Ectodermal cell (in vitro differentiated cells): ENCODE measurements at regions not wholly inside any gene's neighbourhood (a gene's known extent, or its start where the extent isn't known, plus 50 kb on each side); places are given as distances from the start of the nearest gene placed in this dataset.
"Not testable (repeated sequence)": the region's sequence is repeated elsewhere in the genome, so short reads cannot be mapped to it uniquely, and the experiment has no call there.

Source experiments
- H3K27ac ChIP-seq: 2 replicates; pipeline ENCODE4 v1.7.0; 2013; ENCODE audit warnings: mild to moderate bottlenecking, low read depth, low read length; ENCODE audit not compliant: insufficient read depth, poor library complexity, severe bottlenecking
- H3K27me3 ChIP-seq: 2 replicates; pipeline ENCODE4 v1.7.0; 2013; ENCODE audit warnings: mild to moderate bottlenecking, low read length; ENCODE audit not compliant: insufficient read depth, control insufficient read depth, poor library complexity, severe bottlenecking
- H3K36me3 ChIP-seq: one replicate; pipeline ENCODE4 v1.7.0; 2013; ENCODE audit warnings: low read length; ENCODE audit not compliant: control insufficient read depth, insufficient read depth
- H3K4me1 ChIP-seq: one replicate; pipeline ENCODE4 v1.7.0; 2013; ENCODE audit warnings: low read length; ENCODE audit not compliant: control insufficient read depth, insufficient read depth
- H3K4me3 ChIP-seq: 2 replicates; pipeline ENCODE4 v1.7.0; 2013; ENCODE audit warnings: low read depth, low read length, control low read depth; ENCODE audit not compliant: insufficient read depth
- H3K9me3 ChIP-seq: 2 replicates; pipeline ENCODE4 v1.7.0; 2013; ENCODE audit warnings: mild to moderate bottlenecking, low read length, moderate library complexity; ENCODE audit not compliant: control insufficient read depth
- WGBS, 2 experiments: methylation state at CpG; one replicate each; pipeline ENCODE4 v1.1.7; 2013; ENCODE audit warnings: missing lambda C conversion rate in 2 of 2; 5-methylcytosine and 5-hydroxymethylcytosine counted together

DNA sequence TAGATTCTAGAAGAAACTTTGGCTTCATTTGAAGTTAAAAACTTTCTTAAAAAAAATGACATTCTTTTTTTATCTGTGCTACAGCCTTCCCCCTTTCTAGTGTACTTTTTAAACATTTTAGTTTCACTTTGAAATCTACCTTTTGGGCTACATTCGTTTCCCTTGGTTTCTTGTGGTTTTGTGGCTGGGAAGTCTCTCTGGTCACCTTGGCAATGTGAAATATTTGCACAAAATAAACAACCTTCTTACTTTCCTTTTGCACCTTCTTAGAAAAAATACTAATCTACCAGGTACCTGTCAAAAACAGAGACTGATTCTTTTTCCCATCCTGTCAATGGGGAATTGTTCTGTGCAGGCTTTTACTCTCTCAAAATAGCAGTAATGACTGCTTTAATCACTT lies 350.2 kb downstream of the GATA3 start:
- no peak overlapping the region for H3K4me3 ChIP-seq
- 79% methylated on average over 1 of the region's 1 CpG; no CpG with 5 or more reads in 1 of the 2 experiments for WGBS, 2 experiments
- H3K27ac ChIP-seq = no peak overlapping the region
- H3K4me1 ChIP-seq = peaks cover 20% of the 10 kb centered on the region
- H3K9me3 ChIP-seq = no peaks in the 10 kb centered on the region
- no peaks in the 10 kb centered on the region for H3K27me3 ChIP-seq
- no peaks in the 10 kb centered on the region for H3K36me3 ChIP-seq

DNA sequence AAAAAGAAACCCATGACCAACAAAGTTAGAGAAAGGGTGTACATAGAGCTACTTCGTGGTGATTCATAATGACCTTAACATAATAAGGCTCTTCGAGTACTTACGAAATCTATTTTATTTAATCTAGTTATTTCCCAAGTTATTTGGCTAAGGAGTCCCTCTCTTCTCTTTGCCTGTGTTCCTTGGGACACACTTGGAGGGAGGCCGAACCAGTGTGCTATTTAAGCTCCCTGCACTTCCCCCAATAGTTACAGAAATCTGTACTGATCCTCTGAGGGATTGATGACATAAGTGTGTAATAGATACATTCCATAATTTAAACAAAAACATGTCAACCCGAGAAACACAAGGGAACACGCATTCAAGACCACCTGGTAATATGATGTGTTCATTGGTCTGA lies 351.1 kb downstream of the GATA3 start:
- Histone ChIP-seq H3K4me3 (no peak overlapping the region), H3K36me3 (no peaks in the 10 kb centered on the region), H3K27me3 (no peaks in the 10 kb centered on the region), H3K27ac (no peak overlapping the region), H3K4me1 (peaks cover 20% of the 10 kb centered on the region), H3K9me3 (no peaks in the 10 kb centered on the region)
- 33 to 73% methylated on average over 1 to 5 of the region's 6 CpGs for WGBS, 2 experiments

DNA sequence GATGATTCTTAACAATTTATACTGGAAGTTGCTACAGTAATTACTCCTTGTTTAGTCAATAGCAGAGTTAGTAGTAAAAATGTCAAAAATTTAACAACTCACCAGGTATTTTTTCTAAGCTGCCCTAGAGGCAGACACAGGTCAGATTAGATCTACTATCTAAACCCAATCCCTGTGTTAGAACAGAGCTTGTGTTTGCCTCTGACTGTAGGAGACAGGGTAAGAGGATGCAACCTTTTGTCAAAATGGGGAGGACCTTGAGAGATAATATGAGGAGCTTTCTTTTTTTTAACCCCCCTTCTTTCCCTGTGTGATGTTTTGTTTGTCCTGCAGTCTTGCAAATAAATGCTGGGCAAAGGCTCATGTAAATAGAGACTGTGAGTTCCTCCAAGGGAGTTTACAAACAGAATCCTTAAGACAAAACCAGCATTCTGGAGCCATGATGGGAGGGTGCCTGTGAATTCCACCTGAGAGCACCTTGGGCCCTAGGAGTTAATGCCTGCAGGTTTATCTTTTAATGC lies 353.1 kb downstream of the GATA3 start:
- no peaks in the 10 kb centered on the region for H3K9me3 ChIP-seq
- no peaks in the 10 kb centered on the region for H3K36me3 ChIP-seq
- H3K4me1 ChIP-seq = peaks cover 20% of the 10 kb centered on the region
- H3K4me3 ChIP-seq = no peak overlapping the region
- H3K27me3 ChIP-seq = no peaks in the 10 kb centered on the region
- H3K27ac ChIP-seq = no peak overlapping the region

DNA sequence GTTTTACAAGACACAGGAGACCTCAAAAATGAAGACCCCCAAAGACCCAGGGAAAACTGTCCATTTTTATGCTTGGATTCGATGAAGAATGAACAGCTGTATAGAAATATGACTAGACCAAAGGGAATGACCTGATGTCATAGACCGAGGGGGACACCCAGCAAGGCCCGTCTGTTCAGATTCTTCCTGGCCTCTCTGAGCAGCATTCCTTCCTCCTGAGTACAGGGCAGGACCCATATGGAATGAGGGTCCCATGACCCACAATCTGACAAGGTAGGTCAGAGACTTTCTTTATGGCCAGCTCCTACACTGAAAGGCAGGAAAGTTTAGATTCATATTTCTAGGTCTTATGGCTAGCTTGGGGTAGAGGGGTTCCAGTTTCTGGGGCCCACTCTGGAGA lies 356.0 kb downstream of the GATA3 start:
- no peaks in the 10 kb centered on the region for H3K27me3 ChIP-seq
- H3K4me3 ChIP-seq = no peak overlapping the region
- H3K36me3 ChIP-seq = no peaks in the 10 kb centered on the region
- no peaks in the 10 kb centered on the region for H3K4me1 ChIP-seq
- 91 to 93% methylated on average over 3 of the region's 3 CpGs for WGBS, 2 experiments
- H3K9me3 ChIP-seq = no peaks in the 10 kb centered on the region
- no peak overlapping the region for H3K27ac ChIP-seq

DNA sequence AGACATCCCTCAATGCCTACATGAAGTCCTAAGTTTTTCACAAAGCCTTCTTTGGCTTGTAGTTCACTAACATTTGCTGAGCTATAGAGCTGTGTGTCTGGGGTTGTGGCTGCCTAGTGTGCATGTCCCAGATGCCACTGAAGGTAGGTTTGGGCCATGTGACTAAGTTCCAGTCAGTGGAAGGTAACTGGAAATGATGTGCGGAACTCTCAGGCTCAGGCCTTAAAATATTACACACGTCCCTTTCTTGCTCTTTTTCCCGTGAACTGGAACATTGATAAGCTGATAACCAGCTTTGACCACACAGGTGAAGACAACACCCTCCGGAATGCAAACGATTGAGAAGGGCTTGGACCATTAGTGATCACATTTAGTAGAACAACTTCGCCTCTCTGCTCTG lies 358.1 kb downstream of the GATA3 start:
- Histone ChIP-seq H3K4me3 (no peak overlapping the region), H3K4me1 (no peaks in the 10 kb centered on the region), H3K9me3 (no peaks in the 10 kb centered on the region), H3K27ac (no peak overlapping the region), H3K36me3 (no peaks in the 10 kb centered on the region), H3K27me3 (no peaks in the 10 kb centered on the region)
- WGBS, 2 experiments = 88 to 94% methylated on average over 6 of the region's 6 CpGs

DNA sequence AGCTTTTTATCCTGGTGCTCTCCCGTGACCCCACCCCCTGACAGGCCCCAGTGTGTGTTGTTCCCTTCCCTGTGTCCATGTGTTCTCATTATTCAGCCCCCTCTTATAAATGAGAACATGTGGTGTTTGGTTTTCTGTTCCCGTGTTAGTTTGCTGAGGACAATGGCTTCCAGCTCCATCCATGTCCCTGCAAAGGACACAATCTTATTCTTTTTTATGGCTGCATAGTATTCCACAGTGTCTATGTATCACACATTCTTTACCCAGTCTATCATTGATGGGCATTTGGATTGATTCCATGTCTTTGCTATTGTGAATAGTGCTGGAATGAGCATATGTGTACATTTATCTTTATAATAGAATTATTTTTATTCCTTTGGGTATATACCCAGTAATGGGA lies 360.5 kb downstream of the GATA3 start:
- not testable (repeated sequence) for H3K4me1 ChIP-seq, H3K27ac ChIP-seq, H3K27me3 ChIP-seq, H3K36me3 ChIP-seq, H3K4me3 ChIP-seq, H3K9me3 ChIP-seq
- 86 to 91% methylated on average over 2 of the region's 2 CpGs for WGBS, 2 experiments

DNA sequence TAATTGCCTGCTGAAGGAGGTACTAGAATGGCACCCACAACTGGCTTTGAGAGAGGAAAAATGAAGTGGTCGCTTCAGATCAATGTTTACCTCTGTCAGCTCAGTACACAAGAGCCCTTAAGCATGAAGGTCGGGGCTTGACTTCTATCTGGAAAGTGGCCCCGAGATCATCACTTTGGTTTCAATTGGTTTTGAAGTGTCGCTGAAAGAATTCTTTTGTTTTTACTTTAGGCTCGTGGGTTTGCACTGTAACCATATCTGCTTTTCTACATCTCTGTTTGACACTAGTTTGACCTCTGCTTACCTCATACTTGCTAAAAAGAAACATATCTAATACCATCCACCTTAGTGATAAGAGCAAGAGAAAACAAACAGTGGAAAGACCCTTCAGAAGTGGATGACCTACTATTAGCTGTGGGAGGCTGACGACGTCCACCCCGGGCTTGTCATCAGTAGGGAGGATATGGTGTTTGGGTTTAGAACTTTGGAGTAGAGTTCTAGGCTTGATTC lies 361.8 kb downstream of the GATA3 start:
- Histone ChIP-seq H3K27ac (no peak overlapping the region), H3K4me1 (no peaks in the 10 kb centered on the region), H3K36me3 (no peaks in the 10 kb centered on the region), H3K9me3 (no peaks in the 10 kb centered on the region), H3K27me3 (no peaks in the 10 kb centered on the region), H3K4me3 (no peak overlapping the region)
- 81 to 84% methylated on average over 8 of the region's 8 CpGs for WGBS, 2 experiments

DNA sequence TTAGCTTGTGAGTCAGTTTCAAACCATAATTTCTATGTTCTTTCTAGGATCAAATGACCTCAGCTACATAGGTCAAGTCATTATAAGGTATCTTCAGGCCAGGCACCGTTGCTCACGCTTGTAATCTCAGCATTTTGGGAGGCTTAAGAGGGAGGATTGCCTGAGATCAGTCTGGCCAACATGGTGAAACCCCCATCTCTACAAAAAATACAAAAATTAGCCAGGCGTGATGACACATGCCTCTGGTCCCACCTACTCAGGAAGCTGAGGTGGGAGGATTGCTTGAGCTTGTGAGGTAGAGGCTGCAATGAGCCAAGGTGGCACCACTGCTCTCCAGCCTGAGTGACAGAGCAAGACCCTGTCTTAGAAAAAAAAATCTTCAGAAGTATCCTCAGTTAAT lies 362.3 kb downstream of the GATA3 start:
- Histone ChIP-seq H3K27ac (no peak overlapping the region), H3K4me3 (no peak overlapping the region), H3K9me3 (no peaks in the 10 kb centered on the region), H3K4me1 (no peaks in the 10 kb centered on the region), H3K36me3 (no peaks in the 10 kb centered on the region), H3K27me3 (no peaks in the 10 kb centered on the region)
- 91 to 94% methylated on average over 3 of the region's 3 CpGs for WGBS, 2 experiments

DNA sequence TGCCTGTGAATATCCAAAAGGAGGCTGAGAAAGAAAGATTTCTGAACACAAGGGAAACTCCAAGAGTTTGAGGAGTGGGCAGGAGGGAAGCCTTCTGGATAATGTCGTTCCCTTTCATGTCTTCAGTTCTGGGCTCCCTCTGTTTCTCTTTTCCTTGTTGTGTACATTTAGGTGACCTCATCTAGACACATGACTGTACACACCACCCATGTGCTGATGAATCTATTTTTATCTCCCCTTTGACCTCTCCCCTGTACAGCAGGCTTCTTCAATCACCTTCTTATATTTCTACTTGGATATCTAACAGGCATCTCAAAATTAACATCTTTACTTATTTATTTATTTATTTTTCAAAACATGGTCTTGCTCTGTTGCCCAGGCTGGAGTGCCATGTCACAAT lies 363.1 kb downstream of the GATA3 start:
- no peaks in the 10 kb centered on the region for H3K36me3 ChIP-seq

DNA sequence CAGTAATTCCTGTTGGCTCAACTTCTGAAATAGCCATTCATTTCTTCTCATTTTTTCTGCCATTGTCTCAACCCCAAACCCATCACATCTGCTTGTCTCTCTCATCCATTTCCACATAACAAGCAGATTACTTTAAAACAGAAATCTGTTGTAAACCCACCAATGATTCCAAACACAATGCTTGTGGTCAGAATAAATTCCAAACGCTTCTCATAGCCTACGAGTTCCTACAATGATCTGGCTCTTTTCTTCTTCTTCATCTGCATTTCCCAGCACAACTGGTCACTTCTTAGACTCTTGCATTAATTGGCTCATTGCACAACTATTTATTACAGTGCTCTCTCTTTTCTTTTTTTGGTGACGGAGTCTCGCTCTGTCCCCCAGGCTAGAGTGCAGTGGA lies 364.1 kb downstream of the GATA3 start:
- H3K4me1 ChIP-seq = no peaks in the 10 kb centered on the region
- H3K27me3 ChIP-seq = no peaks in the 10 kb centered on the region
- no peaks in the 10 kb centered on the region for H3K36me3 ChIP-seq
- H3K27ac ChIP-seq = no peak overlapping the region
- 89 to 95% methylated on average over 4 of the region's 4 CpGs for WGBS, 2 experiments
- H3K9me3 ChIP-seq = no peaks in the 10 kb centered on the region
- no peak overlapping the region for H3K4me3 ChIP-seq

More for the DNA sequence above, 363.1 kb downstream of the GATA3 start:
- no peak overlapping the region for H3K27ac ChIP-seq
- no peak overlapping the region for H3K4me3 ChIP-seq
- WGBS, 2 experiments = 80 to 91% methylated on average over 1 of the region's 1 CpG
- no peaks in the 10 kb centered on the region for H3K27me3 ChIP-seq
- H3K4me1 ChIP-seq = no peaks in the 10 kb centered on the region
- H3K9me3 ChIP-seq = no peaks in the 10 kb centered on the region

DNA sequence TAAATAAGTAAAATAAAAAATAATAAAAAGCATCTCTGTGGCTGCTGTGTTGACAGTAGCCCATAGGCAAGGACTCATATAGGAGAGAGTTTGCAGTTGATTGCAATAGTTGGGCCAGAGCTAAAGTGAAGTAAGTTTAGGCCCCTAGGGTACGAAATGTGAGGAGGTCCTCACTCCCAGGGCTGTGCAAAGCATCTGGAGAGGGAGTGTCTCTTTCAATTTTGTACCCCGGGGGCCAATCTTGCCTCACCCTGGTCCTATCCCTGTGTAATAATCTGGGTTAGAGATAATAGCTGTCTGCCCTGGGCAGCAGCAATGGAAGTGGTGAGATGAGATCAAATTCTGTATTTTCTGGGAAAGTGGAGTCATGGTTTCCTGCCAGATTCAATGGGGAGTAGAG lies 365.7 kb downstream of the GATA3 start:
- 89 to 91% methylated on average over 2 of the region's 2 CpGs for WGBS, 2 experiments

More for the DNA sequence above, 365.7 kb downstream of the GATA3 start:
- Histone ChIP-seq H3K27ac (no peak overlapping the region), H3K27me3 (no peaks in the 10 kb centered on the region), H3K4me1 (no peaks in the 10 kb centered on the region), H3K9me3 (no peaks in the 10 kb centered on the region), H3K36me3 (no peaks in the 10 kb centered on the region), H3K4me3 (no peak overlapping the region)
